H1 (cell line): ENCODE measurements at regions not wholly inside any gene's neighbourhood (a gene's known extent, or its start where the extent isn't known, plus 50 kb on each side); places are given as distances from the start of the nearest gene placed in this dataset.

Experiments
- CTCF ChIP-seq, 3 experiments: IDR thresholded peaks; 1 replicate in 2 of 3; 2 replicates in 1 of 3; pipeline versions ENCODE4 v1.5.1 to v1.6.1; 2011; ENCODE audit warnings: low read length in 3 of 3, mild to moderate bottlenecking in 3 of 3, inconsistent platforms in 2 of 3, low read depth in 1 of 3, moderate library complexity in 1 of 3; ENCODE audit not compliant: insufficient read depth in 1 of 3; ENCODE audit errors: control extremely low read depth in 1 of 3
- POLR2AphosphoS5 ChIP-seq: IDR thresholded peaks from 2 replicates; pipeline ENCODE4 v1.6.1; 2011; ENCODE audit warnings: low read depth, low read length
- TAF1 ChIP-seq: IDR thresholded peaks from 2 replicates; pipeline ENCODE4 v1.6.1; 2011; ENCODE audit warnings: mild to moderate bottlenecking, low read depth, low read length

- TF ChIP-seq TAF1 (no peak), POLR2AphosphoS5 (no peak), CTCF (IDR thresholded peaks at IDR 0.05; ENCODE audit: control extremely low read depth in 1 of 3, insufficient read depth in 1 of 3, low read depth in 1 of 3, low read length in 3 of 3) (no peak)
These were observed 56.2 kb upstream of the TMEM33 start for GRCh38 chr4:41878991-41879491.
